NCI-H82 (cell line): ENCODE measurements at regions not wholly inside any gene's neighbourhood (a gene's known extent, or its start where the extent isn't known, plus 50 kb on each side); places are given as distances from the start of the nearest gene placed in this dataset.
"Not testable (repeated sequence)": the region's sequence is repeated elsewhere in the genome, so short reads cannot be mapped to it uniquely, and the experiment has no call there.

Experiments
- DNase-seq: peaks from one replicate; lab custom pipeline; 2025; lab: John Stamatoyannopoulos, UW

DNA sequence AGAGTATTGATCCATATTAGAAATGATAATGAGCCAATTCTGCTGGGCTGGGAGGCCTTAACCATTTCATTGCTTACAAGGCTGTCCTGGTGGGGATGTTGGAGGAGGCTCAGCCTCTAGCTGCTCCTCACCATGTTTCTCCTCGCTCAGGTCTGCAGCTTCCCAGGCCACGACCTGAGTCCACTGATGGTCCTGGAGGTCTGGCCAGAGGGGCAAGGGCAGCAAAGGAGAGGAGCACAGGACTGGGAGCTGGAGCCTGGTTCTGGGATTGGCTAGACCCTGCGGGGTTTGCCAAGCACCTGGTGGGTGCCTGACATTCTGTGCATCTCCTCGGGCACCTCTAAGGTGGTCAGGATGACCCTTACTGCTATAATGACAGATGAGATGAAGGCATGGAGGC is 92.6 kb downstream of the KIF26A start:
- DNase-seq, result no peak

DNA sequence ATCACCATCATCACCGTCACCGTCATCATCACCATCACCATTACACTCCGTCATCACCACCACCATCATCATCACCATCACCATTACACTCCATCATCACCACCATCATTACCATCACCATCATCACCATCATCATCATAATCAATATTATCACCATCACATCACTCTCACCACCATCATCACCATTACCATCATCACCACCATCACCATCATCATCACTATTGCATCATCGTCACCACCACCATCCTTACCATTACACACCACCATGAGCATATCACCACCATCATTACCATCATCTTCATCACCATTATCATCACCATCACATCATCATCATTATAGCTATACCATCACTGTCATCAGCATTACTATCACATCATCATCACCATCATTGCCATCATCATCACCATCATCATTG is 93.7 kb downstream of the KIF26A start:
- no peak for DNase-seq

DNA sequence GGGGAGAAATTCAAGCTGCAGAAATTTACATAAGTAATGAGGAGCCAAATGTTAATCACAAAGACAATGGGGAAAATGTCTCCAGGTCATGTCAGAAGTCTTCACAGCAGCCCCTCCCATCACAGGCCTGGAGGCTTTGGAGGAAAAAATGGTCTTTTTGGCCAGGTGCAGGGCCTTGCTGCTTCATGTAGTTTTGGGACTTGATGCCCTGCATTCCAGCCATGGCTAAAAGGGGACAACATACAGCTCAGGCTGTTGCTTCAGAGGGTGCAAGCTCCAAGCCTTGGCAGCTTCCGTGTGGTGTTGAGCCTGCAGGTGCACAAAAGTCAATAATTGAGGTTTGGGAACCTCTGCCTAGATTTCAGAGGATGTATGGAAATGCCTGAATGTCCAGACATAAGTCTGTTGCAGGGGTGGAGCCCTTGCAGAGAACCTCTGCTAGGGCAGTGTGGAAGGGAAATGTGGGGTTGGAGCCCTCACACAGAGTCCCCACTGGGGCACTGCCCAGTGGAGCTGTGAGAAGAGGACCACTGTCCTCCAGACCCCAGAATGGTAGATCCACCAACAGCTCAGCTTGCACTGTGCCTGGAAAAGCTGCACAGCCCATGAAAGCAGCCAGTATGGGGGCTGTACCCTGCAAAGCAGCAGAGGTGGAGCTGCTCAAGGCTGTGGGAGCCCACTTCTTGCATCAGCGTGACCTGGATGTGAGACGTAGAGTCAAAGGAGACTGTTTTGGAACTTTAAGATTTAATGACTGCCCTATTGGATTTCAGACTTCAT is 95.8 kb downstream of the KIF26A start:
- not testable (repeated sequence) for DNase-seq

DNA sequence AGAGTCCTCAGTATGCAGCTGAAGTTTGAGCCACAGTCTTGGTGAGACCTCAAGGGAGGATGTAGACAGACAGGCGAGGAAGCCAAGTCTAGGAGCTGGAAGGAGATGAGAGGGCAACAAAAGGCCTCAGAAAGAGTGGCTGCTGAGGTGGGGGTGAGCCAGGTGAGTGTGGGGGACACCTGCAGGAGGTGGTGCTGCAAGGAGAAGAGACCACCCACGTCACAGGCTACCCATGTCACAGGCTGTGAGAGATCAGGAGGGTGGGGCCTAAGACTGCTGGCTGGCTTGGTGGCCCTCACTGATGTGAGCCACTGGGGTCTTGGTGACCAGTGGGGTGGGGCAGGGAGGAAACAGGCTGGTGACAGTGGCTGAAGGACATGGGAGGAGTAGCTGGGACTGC is 97.3 kb downstream of the KIF26A start:
- no peak for DNase-seq

DNA sequence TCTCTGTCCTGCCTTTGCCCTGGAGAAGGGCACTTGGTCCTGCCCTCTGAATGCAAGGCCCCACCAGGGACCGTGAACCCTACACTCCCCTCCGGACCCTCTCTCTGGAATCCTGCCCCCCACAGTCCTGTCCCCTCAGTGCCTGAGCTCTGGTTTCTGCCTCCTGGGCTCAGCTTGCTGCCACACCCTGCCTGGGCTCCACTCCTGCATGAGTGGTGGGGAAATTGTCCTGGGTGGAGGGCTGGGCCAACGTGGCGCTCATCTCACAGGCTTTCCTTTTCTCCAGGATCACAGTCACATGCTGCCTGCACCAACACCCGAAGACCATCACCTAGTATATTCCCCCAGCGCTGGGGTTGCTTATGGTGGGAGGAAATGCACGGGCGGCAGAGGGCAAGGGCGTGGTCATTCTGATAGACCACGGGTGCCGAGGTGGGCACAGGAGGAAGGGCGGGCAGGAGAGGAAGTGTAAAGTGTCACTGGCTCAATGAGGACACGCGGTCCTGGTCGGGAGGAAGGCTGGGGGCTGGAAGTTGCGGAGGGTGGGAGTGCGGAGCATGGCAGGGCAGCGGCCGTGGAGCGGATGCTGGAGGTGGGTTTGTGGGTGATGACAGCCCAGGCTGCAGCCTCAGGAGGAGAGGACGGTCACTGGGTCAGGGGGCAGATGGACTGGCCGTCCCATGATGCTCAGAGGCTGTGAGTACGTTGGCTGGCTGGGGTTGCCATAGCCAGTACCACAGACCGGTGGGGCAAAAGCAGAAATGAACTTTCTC is 99.5 kb downstream of the KIF26A start:
- DNase-seq, result no peak

DNA sequence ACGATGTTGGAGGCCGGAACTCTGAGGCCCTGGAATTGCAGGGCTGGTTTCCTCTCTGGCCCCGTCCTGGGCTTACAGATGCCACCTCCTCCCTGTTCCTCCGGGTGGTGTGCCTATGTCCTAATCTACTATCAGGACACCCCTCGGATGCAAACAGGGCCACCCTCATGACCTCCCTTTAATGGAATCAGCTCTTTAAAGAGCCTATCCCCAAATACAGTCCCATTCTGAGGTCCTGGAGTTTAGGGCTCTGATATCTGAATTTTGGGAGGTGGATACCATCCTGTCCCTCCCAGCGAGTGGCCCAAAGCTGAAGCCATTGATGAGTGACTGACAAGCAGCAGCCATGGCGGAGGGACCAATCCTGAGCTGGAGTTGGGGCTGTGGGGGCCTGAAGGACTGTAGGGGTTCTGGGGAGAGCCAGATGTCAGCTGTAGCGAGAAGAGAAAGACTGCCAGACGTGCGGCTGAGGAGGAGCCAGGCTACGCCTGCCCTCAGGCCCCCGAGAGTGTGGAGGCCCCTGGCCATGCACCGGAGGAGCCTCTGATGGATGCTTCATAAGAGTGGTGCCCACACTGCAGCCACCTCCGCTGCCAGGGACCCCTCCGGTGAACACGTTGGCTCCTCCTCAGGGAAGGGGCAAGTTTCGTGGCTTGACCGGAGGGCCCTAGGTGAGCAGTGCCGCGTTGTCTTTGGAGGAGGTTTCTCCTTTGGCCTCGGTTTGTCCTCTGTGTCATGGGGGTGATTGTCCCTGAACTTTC is 100.2 kb downstream of the KIF26A start:
- no peak for DNase-seq

DNA sequence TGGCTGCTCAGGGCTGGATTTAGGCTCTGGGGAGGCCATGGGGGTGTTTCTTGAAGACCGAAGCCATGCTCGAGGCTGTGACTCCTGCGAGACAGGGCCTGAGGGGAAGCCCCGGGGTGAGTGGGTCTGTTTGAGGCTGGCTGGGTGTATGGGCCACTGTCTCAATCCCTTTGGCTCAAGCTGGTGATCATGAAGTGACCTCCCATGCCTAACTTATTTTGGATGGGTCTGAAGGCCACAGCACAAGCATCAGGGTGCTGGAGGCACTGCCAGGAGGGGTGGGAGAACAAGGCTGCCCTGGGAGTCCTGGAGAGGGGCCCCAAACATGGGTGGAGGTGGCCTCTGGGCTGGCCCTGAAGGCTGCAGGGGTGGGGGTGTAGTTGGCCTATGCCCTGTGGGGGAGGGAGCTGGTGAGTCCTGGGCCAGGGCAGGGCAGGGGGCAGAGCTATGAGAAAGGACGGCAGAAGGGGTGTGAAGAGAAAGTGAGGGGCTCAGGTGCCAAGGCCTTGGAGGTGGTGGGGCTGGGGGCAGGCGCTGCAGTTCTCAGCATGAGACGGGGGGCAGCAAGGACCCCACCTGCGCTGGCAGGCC is 100.9 kb downstream of the KIF26A start:
- DNase-seq, result no peak

DNA sequence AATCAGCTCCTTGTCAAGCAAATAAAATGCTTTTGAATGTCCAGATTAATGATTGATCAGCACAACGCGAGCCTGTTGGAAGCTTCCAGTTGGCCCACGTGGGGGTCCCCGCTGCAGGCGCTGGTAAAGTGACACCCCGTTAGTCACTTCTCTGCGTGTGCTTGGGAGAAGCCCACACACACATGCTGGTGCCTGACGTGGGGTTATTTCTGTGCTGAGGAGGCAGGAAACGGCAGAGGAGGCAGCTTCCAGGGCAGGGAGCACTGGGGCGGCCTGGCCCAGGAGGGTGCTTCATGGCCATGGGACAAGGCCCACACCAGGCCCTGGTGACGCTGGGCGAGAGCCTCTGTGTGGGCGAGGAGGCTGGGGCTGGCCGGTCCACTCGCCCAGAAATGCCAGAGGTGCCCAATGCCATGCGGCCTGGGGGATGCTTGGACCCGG is 101.5 kb downstream of the KIF26A start:
- no peak for DNase-seq

DNA sequence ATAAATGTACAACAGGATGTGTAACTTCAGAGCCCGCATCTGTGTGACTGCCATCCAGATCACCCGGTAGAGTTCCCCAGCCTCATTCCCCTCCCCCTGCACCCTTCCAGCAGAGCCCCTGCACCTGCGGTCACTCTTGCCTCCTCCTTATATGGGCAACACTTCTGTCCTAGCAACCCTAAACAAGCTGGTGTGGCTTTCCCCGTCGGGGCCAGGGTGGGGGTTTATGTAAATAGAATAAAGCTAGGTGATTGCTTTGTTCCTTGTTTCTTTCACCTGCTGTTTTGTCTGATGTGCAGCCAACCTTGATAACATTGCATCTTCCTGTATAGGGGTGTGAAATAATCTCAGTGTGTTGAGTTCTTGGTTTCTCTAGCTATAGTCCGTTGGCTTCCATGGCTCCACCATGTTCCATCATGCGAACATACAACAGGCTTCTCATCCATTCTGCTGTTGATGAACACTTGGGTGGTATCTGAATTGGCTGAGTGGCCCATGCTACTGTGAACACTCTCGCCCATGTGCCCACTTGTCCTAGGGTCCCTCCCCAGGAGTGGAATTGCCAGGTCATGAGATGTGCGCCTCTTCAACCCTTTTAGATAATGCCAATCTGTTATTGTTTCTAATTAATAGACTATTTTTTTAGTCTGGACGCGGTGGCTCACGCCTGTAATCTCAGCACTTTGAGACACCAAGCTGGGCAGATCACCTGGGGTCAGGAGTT is 102.2 kb downstream of the KIF26A start:
- DNase-seq, result no peak

DNA sequence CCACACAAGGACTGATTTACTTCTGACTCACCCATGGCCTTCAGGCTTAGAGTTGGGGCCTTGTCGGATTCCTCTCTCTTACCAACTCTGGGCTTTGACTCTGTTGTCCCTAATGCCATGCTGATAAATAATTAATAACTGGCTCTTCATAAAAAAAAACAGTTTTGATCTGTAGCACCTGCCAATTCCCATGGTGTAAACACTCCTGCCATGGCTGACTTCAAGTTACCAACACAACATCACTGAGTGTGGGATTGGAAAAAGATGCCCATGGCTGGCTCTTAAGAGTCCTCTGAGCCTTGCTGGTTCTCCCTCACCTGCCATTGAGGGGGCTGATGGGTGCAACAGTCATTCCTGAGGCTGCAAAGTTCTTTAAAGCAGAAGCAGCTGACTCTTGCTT is 104.8 kb downstream of the KIF26A start:
- DNase-seq, result no peak

DNA sequence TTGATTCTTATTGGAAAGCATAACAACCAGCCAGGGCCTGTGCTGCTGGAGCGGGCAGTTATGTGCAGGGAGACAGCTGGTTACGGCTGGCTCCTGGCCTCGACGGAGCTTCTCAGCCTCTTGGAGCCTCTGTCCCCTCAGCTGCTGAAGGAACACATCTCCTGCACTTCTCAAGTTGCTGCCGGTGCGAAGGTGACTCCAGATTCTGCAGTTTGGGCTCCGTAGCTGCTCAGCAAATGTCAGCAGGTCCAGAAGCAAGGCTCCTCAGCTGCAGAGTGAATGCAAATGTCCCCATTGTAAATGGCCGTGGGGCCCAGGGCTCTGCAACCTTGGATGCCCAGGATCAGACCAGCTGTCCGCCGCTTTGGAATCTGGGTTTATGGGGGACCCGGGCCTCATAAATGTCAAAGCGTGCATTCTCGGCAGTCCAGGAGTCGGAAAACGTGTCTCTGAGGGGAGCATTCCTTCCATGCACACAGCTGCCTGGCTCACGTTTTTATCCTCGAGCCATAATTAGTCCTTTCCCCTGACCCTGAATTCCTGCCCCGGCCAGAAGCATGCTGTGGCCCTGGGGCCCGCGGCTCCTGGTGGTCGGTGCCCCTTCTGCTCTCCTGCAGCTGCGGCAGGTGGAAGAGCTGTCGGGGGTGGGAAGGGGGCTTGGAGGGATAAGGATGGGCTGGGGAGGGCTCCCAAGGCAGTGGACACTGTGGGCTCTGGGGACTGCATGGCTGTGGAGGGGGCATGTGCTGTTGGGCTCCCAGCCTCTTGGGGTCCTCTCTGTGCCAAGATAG is 106.0 kb downstream of the KIF26A start:
- DNase-seq, result no peak

DNA sequence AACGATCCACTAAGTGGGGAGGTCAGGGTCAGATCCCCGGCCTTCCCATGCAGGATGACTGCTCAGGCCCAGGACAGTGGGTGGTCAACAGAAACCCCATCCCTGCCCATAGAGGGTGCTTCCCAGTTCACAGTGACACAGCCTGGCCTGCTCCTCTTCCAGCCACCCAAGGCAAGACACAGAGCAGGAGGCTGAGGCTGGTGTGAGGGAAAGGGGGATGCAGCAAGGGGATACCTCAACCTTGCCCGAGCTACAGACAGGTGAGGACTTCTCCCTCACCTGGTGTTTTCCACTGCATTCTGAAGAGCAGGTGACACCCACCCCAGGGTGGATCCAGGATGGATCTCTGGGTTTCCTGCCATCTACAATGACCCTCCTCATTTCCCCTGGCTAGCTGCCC is 106.7 kb downstream of the KIF26A start:
- no peak for DNase-seq

DNA sequence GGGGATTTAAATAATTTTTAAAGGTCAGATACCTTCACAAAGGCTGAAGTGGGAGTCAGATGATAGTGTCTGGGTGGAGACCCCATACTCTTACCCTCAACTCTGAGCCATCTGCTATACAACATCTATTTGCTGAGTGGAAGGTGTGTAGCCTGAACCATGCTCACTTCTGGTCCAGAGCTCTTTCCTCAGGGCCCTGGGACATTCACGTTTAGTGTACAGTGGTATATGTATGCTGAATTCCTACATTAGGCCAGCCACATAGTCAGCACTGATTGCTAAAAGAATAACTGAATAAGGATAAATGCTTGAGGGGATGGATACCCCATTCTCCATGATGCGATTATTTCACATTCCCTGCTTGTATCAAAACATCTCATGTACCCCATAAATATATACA is 107.3 kb downstream of the KIF26A start:
- no peak for DNase-seq

DNA sequence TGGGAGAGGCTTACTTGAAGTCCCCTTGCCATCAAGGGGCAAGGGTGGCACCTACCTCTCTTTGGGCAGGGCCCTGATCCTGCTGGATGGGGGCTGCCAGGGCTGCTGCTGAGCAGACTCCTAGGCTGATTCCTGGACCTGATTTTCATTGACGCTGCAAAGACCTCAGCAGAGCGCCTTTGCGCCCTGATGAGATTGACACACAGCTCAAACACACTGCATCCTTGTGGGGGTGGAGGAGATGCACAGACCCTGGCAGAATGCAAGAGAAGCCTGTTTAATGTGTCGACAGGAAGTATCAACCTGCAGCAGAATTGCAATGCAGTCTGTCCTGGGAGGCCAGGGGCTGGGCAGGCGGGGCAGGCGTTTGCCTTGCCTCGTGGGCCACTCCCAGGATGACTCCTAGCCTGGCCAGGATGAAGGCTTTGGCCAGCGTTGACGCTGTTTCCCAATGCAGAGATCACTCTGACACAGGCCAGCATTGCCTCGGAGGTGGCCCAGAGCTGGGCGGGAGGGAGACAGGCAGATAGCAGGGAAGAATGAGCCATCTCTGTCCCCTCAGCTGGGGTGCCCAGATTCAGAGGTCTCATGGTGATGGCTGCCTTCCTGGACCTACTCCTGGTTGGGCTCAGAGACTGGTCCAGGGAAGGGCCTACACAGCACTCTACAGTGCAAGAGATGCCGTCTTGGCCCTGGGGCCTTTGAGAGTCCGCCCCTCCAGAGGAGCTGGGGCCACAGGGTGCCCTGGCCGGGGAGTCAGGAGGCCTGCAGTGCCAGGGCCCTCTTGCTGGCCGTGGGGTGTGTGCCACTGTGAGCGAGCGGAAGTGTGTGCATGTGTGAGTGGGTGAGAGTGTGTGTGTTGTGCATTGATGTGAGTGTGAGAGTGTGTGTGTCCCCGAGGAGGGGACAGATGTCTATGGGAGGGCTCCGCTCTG is 108.3 kb downstream of the KIF26A start:
- no peak for DNase-seq

DNA sequence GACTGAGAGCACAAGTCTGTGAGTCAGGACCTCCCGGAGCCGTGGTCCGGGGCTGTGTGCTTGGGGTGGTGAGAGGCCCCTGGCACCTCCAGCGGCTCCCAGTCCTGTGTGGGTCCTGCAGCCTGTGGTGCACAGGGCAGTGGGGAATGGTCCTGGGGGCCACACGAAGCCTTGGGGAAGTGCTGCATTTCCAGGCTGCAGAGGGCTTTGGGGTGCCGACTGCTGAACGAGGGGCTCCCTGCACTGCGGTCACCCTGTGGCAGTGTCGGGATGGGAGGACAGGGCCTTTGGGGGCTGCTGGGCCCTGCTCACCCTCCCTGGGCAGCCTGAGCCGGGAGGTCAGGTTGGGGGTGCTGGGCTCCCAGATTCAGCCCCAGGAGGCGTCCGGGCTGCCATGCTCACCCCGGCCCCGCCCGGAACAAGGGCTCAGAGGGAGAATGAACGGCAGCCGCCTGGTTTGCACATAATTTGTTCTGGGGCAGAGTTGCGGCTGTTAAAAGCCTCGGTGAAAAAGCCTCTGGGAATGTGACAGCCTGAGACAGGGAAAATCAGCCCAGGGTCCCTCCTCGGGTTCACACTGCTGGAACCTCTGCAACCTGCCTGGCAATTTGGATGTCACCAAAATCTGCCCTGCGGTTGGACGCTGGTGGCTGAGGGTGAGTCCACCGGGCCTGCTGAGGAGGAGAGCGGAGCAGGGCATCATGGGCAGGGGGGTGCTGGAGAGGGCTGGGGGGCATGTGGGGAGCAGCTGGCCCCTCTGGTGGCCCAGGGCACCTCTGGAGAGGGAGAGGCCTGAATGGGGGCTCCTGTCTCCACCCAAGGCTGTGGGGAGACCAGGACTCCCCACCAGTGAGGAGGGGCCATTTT is 109.2 kb downstream of the KIF26A start:
- no peak for DNase-seq

DNA sequence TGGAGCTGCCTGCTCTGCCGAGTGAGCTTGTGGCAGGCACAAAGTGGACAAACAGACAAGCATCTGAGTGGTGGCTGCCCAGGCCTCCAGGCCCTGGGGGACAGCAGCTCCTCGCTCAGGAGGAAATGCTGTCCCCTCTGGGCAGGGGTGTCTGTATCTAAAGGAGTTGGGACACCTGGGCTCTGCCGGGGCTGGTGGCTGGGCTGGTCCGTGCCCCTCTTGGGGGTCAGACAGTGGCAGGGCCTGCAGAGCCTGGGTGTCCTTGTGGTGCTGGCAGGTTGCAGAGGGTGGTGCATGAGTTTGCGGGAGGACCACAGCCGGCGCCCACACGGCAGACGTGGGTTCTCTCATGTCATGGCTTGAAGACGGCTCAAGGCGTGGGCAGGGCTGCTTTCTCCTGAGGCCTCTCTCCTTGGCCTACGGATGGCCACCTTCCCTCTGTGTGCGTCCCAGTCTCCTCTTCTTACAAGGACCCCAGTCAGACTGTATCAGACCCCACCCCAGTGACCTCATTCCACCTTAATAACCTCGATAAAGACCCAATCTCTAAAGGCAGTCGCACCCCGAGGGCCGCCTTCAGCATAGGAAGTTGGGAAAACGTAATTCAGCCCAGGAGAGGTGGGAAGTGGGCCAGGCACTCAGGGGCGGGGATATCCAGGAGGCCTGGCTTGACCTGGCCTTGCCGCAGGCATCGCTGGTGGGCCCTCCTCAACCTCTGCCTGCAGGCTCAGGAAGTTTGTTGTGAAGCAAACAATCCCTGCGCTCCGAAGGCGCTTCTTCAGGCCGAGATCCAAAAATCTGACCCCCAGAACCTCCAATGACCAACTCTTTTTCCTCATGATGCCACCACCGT is 110.0 kb downstream of the KIF26A start:
- DNase-seq, result no peak

DNA sequence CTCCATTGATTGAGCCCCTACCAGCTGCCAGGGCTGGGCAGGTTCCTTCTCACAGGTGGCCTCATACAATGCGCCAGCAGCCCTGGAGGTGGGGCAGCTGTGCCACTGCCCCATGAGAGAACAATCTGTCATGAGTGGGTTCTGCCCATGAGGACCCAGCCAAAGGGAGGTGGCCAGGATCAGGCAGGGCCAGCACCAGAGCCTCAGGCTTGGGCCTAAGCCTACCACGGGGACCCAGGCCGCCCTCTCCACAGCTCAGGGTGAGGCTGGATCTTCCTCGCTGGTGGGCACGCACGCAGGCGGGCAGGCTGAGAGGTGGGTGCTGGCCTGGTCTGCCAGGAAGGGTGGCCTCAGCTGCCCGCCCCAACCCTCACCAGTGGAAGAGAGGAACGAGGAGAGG is 110.7 kb downstream of the KIF26A start:
- no peak for DNase-seq

DNA sequence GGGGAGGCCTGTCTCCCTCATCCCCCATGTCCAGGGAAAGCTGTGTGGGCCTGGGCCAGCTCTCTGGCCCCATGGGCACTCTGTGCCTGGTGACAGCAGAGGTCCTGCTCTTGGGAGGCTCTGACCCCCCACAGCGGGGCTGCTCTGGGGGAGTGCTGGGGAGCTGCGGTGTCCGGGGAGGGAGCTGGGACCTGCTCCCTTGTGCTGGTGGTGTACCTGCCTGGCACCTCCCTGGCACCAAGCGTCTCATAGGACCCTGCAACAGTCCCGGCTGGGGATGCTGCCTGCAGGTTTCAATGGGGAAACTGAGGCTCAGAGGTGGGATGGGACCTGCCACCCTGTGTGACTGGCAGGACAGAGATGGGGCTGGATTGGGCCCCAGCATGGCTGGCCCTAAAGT is 111.3 kb downstream of the KIF26A start:
- no peak for DNase-seq
